ENCODE measurements at regions not wholly inside any gene's neighbourhood (a gene's known extent, or its start where the extent isn't known, plus 50 kb on each side); places are given as distances from the start of the nearest gene placed in this dataset.
"Not testable (repeated sequence)": the region's sequence is repeated elsewhere in the genome, so short reads cannot be mapped to it uniquely, and the experiment has no call there.

DNA sequence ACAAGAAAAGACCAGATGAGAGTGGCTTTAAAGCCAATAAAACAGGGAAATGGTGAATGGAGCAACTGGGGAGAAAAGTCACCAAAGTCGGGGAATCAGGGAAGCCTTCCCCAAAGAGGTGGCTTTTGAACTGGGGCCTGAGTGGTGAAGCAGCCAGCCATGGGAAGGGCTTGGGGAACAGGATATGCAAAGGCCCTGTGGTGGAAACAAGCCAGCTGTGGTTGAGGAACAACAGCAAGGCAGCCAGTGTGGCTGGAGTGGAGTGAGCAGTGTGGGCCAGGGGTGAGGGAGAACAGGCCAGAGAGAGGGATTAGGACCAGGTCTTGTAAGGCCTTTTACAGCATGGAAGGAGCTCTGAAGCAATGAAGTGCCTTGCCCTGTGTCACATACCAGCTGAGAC is 51.0 kb upstream of the ROPN1B start:
- DNase-seq, result not testable (repeated sequence)

DNA sequence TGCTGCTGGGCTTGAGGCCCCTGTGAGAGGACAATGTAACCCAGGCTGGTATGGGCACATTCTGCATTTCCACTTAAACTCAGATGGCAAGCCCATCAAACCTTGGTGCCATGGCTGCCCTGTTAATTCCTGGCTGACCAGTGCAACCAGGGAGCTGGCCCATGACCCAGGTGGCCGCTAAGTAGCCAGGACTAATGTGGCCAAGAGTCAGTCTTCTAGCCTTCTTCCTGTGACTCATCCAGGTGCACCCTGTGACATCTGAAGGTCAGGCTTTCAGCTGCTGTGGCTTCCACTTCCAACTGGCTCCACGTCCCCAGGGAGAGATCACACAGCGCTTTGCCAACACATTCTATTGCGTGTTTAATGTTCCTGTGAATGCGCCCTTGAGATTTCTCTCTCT is 50.5 kb upstream of the ROPN1B start:
- DNase-seq, result not testable (repeated sequence)

DNA sequence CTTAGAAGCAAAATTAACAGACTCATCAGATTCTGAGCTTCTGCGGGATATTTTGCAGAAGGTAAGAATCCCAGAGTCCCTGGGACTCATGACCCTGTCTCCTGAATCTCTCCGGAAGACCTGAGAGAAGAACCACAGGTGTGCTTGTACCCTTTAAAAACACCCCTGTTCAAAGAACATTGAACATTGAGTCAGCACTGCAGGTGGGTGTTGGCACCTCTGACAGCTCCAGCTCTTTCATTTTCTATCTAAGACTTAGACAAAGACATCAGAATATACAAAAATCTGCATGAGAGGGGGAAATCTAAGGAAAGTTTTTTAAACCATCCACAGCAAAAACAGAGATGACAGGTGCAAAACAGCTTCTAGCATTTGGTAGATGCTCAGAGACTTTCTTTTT is 50.1 kb upstream of the ROPN1B start:
- not testable (repeated sequence) for DNase-seq

Data from NCI-H146 (cell line).